ENCODE measurements at regions not wholly inside any gene's neighbourhood (a gene's known extent, or its start where the extent isn't known, plus 50 kb on each side); places are given as distances from the start of the nearest gene placed in this dataset.

DNA sequence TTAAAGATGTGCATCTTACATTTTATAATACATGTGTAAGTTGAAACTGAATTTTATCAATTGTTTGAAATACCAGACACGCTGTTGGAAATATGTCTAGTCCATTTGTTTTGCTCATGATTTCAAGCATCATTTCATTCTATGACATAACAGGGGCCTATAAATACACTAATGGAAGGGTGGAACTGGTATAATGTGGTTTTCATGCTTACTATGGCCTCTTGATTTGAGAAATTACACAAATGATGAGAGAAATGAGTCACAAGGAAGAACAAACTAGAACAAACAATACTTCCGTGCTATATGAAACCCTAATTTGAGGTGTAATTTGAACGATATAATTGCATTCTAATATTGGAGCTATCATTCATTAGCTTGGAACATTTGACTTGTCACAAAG is 663.4 kb downstream of the SLC16A7 start:
- DNase-seq: no peak

DNA sequence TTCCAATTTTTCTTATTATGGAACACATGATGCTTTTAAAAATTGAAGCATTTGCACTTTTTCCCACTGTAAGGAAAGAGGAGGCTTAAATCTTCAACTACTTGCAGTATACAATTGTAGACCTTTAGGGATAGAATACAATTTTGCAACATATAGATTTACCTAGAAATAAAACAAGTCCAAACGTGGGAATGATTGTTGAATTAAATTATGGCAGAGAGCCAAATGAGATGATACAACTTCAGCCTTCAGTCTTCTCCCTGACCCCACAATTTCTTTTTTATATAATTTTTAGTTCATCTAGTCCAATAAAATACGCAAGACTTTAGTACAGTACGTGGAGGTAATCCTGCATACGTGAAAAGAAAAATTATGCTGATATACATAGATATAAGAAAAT is 666.5 kb downstream of the SLC16A7 start:
- no peak for DNase-seq

GRCh38 chr12:60263161-60263560 is 667.3 kb downstream of the SLC16A7 start:
- no peak for DNase-seq

- no peak for DNase-seq
These were observed 668.1 kb downstream of the SLC16A7 start for GRCh38 chr12:60263836-60264493.

- DNase-seq: no peak
These were observed 669.9 kb downstream of the SLC16A7 start for GRCh38 chr12:60265741-60266140.

- no peak for DNase-seq
These were observed 670.6 kb downstream of the SLC16A7 start for GRCh38 chr12:60266381-60266852.

DNA sequence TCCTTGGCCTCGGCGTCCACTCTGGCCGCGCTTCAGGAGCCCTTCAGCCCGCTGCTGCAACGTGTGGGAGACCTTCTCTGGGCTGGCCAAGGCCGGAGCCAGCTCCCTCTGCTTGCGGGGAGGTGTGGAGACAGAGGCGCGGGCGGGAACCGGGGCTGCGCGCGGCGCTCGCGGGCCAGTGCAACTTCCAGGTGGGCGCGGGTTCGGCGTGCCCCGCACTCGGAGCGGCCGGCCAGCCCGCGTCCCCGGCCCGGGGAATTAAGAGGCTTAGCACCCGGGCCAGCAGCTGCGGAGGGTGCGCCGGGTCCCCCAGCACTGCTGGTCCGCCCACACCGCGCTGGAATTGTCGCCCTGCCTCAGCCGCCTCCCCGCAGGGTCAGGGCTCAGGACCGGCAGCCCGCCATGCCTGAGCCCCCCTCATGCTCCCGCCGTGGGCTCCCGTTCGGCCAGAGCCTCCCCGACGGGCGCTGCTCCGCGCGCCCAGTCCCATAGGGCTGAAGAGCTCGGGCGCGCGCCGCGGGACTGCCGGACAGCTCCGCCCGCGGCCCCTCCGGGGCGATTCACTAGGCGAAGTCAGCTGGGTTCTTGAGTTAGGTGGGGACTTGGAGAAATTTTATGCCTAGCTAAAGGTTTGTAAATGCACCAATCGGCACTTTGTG is 673.9 kb downstream of the SLC16A7 start:
- no peak for DNase-seq

GRCh38 chr12:60271816-60272215 is 676.0 kb downstream of the SLC16A7 start:
- no peak for DNase-seq

GRCh38 chr12:60278209-60278608 is 682.4 kb downstream of the SLC16A7 start:
- no peak for DNase-seq

DNA sequence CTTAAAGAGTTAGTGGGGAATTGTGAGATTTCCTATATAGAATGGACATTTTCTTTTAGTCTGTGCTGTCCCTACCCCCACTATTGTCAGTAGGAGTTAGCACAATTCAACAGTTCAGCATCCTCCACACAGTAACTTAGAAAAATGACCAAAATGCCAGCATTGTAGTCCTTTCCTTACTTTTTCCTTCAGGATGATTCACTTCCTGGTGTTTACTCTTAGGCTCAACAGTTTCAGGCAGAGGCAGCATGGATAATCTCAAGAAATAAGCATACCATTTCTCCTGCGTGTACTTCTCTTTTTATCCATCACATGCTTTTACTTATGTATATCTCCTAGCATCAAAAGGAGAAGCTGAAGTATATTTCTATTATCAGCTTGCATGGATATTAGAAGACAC is 683.4 kb downstream of the SLC16A7 start:
- DNase-seq: no peak

DNA sequence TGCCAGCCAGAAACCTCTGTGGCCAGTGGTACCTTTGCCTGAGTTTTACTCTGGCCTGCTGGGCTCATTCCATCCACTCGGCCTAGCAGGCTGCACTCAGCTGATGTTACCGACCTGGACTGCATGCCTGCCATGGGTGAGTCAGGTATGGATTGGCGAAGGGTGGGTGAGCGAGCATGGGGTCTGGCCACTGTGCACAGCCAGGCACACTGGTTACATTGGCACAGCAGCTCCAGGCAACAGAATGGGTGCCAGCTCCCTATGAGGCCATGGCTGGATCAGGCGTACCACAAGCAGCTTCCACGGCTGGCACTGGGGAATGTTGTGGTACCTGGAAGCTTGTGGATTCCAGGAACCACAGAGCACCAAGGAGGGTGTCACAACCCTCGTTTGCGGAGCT is 685.7 kb downstream of the SLC16A7 start:
- DNase-seq: no peak

GRCh38 chr12:60290532-60290931 is 694.7 kb downstream of the SLC16A7 start:
- DNase-seq: no peak

DNA sequence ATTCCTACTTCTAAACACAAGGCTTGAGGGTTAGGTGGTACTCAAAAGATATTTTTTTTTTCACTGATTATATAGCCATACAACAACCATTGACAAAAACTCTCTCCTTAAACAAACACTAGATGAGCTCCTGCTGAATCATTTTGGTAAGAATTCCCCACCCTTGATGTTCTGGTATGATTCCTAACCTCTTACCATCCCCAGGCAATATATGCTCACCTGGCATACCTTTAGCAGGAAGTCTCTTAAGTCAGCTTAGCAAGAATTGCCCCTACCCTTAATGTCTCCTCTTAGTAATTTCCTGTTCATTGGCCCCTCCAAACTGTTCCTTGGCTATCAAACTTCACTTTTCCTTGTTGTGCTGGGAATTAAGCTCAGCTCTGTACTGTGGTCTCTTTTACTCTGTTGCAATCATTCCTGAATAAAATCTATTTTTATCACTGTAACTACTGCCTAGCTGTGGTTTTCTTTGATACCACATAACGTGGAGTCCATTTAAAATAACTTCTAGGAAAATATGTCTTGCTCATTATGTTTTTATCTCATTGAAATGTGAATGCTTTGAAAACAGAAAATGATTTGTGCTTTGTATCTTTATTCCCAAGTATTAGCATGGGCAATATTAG is 712.6 kb downstream of the SLC16A7 start:
- no peak for DNase-seq

DNA sequence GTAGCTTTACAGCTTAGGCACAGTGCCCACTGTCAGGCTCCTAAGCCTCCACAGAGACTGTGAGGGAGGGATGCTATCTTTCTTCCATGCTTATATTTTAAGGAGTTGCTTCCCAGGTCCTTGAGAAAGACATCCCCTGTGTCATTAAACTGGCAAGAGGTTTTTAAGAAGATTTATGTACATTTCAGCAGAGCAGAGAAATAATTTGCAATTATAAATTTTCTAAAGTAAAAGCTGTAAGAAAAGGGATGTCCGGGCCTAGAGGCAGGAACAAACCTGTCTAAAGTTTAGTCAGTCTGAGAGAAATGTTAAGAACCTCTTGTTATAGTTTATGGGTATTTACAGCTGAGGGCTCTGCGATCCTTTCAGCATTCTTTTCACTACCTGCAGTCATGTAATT is 716.1 kb downstream of the SLC16A7 start:
- DNase-seq: no peak

- DNase-seq: no peak
These were observed 721.5 kb downstream of the SLC16A7 start for GRCh38 chr12:60317361-60317760.

DNA sequence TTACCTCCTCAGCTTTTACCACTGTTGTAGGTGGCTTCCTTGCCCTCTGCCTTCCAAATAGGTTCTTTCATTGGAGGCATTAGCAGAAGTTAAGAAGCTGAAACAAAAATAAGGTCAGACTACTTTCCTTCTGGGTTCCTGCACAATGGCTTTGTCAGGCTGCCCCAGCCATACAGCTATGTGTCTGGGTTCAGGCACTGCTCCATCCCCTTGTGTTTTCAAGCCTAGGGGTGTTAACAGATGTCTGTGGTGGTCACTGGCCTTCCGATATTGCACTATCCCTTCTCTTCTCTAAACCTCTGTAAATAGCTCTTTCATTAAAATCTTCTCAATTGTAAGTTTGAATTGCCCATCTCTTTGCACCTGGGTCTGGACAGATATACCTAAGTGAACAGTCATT is 728.9 kb downstream of the SLC16A7 start:
- no peak for DNase-seq

- no peak for DNase-seq
These were observed 737.6 kb downstream of the SLC16A7 start for GRCh38 chr12:60333461-60333860.

GRCh38 chr12:60335745-60336144 is 739.9 kb downstream of the SLC16A7 start:
- no peak for DNase-seq

- DNase-seq: no peak
These were observed 742.2 kb downstream of the SLC16A7 start for GRCh38 chr12:60337839-60338549.

- no peak for DNase-seq
These were observed 749.6 kb downstream of the SLC16A7 start for GRCh38 chr12:60345442-60345841.

GRCh38 chr12:60349232-60349978 is 753.6 kb downstream of the SLC16A7 start:
- DNase-seq: no peak

DNA sequence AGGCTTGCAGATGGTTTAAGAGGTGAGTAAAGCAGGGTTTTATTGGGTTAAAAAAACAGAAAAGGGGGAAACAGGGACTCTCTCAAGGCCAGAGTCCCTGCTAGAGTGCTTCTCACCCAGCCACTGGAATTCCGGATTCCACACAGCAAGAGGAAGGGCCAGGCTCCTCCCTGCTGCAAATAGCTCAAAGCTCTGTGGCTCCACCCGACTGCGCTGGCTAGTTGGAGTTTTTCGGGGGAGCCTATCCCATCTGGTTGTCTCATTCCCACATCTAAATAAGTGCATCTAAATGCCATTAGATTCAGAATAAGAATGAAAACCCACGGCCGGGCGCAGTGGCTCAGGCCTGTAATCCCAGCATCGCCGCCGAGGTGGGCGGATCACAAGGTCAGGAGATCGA is 791.5 kb downstream of the SLC16A7 start:
- DNase-seq: no peak

GRCh38 chr12:60391051-60391450 is 795.2 kb downstream of the SLC16A7 start:
- no peak for DNase-seq

Measured in NCI-H187 treated with DMSO at 0.1 percent for 48 hours (cell line).